Inferior parietal cortex (tissue), 1 donor: ENCODE measurements at regions not wholly inside any gene's neighbourhood (a gene's known extent, or its start where the extent isn't known, plus 50 kb on each side); places are given as distances from the start of the nearest gene placed in this dataset.

Source experiments
- DNase-seq: peaks from one replicate; pipeline ENCODE4 v3.0.0-alpha.2; 2016; ENCODE audit errors: extremely low spot score

- DNase-seq: no peak
Measured at GRCh38 chr7:52705768-52706167, 329.7 kb upstream of the POM121L12 start.

DNA sequence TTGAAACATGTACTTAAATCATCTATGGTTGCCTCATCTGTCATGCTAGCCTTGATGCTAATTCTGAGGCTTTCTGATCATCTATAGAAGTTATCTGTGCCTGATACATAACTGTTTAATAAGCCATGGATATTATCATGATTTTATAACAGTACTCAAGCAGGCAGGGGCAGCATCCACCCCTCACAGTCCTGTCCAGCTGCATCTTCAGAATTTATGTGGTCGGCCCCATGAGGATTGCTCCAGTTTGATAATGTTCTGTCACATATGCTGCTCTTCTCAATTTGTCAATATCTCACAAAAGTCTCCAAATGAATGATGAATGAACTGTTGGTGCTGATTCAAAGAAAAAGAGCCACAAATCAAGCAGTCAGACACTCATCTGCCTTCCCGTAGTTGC lies 335.1 kb upstream of the POM121L12 start:
- no peak for DNase-seq

GRCh38 chr7:52695973-52696595 lies 339.3 kb upstream of the POM121L12 start:
- DNase-seq: no peak

GRCh38 chr7:52691257-52691656 lies 344.2 kb upstream of the POM121L12 start:
- DNase-seq: no peak

DNA sequence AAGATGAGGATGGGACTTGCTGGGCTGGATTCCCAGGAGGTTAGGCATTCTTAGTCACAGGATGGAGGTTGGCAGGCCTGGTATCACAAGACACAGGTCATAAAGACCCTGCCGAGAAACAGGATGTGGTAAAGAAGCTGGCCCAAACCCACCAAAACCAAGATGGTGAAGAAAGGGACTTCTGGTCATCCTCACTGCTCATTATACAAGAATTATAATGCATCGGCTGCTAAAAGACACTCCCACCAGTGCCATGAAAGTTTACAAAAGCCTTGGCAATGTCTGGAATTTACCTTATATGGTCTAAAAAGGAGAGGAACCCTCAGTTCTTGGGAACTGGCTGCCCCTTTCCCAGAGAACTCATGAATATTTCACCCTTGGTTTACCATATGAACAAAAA lies 345.5 kb upstream of the POM121L12 start:
- DNase-seq: no peak

GRCh38 chr7:52685333-52685732 lies 350.1 kb upstream of the POM121L12 start:
- no peak for DNase-seq

GRCh38 chr7:52684388-52684787 lies 351.0 kb upstream of the POM121L12 start:
- DNase-seq: no peak

GRCh38 chr7:52682993-52683392 lies 352.4 kb upstream of the POM121L12 start:
- DNase-seq: no peak

GRCh38 chr7:52670608-52671225 lies 364.7 kb upstream of the POM121L12 start:
- no peak for DNase-seq

GRCh38 chr7:52669031-52669430 lies 366.4 kb upstream of the POM121L12 start:
- DNase-seq: no peak

- no peak for DNase-seq
Measured at GRCh38 chr7:52668435-52668834, 367.0 kb upstream of the POM121L12 start.

DNA sequence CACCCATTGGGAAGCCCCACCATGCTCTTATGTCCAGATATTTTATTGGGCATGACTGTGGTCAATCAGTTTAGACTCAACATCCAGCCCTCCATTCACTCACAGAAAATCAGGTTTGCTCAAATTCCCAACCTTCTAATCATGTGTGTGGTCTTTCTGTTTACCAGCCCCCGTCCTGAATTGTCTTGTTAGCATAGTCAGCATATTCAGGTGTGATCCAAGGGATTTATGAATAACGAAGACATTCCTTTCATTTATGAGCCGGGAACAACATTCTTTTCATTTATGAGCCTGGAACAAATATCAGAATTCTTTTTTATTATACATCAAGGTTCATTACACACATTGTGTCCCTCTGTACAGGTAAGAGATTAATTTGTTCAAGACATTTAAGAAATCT lies 376.3 kb upstream of the POM121L12 start:
- DNase-seq: no peak

DNA sequence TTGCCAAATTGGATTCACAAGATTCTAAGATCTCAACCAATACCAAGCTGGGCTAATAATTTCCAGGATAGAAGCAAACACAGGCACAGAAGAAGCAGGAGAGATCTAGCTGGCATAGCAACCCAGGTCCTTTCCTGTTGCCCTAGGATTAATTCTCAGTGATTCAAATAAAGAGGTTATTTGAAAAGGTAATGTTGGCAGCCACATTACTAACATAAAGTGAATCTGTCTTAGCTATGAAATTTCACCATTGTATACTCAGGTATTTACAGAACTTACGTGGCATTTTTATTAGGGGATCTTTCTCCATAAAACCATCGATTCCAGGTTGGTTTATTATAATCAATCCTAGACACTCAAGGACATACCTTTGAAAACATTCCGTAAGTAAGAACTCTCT lies 379.3 kb upstream of the POM121L12 start:
- DNase-seq: no peak

GRCh38 chr7:52652621-52653020 lies 382.8 kb upstream of the POM121L12 start:
- no peak for DNase-seq

GRCh38 chr7:52648872-52649271 lies 386.6 kb upstream of the POM121L12 start:
- DNase-seq: no peak

DNA sequence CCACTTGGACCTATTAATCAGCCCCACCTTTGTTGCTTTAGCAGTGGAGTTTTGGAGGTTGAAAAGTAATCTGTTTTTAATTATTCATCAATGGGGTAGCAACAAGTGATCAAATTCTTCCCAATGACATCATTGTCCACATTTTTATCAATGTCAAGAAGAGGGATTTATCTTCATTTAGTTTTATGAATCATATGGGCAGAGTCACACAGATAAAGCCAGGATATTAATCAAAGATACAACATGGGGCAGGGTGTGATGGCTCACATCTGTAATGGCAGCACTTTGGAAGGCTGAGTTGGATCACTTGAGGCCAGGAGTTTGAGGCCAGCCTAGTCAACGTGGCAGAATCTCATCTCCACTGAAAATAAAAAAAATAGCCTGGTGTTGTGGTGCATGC lies 388.4 kb upstream of the POM121L12 start:
- DNase-seq: no peak

- no peak for DNase-seq
Measured at GRCh38 chr7:52639981-52640380, 395.5 kb upstream of the POM121L12 start.

DNA sequence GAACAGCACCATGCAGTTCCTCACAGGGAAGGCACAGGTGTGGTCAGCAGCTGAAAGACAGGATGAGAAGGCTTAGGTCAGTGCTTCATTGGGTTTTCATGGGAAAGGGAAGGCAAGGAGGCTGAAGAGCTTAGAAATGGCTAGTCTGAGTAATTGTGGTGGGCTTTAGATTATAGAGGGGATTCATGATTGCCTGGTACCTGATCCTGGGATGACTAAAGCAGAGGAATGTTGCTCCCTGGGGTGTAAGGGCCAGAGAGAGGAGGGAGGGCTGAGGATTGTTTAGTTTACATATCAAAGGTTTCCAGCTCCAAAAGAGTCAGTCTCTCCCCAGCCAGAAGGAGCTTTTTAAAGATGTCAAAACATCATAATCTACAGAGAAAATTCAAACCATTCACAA lies 396.3 kb upstream of the POM121L12 start:
- DNase-seq: no peak

- no peak for DNase-seq
Measured at GRCh38 chr7:52635021-52635420, 400.4 kb upstream of the POM121L12 start.

DNA sequence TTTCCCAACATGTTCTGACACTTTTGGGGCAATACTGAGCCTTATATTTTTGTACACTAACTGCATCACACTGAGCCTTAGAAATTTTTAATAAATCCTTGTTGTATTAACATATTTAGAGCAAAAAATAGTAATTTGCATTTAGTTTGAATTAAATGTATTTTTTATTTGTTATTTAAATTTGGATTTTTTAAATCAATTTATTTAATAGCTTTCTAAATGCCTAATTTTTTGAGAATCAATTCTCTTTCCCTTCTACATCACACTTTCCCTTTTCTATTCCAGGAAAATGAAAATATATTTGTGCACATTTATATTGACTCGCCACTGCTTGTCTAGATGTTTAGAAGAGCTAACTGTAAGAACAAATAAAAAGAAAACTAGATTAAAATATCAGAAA lies 414.6 kb upstream of the POM121L12 start:
- no peak for DNase-seq

- no peak for DNase-seq
Measured at GRCh38 chr7:52616552-52616951, 418.9 kb upstream of the POM121L12 start.

- no peak for DNase-seq
Measured at GRCh38 chr7:52615021-52615695, 420.3 kb upstream of the POM121L12 start.

- DNase-seq: no peak
Measured at GRCh38 chr7:52609511-52609910, 425.9 kb upstream of the POM121L12 start.
